GM18858 (cell line): ENCODE measurements at regions not wholly inside any gene's neighbourhood (a gene's known extent, or its start where the extent isn't known, plus 50 kb on each side); places are given as distances from the start of the nearest gene placed in this dataset.

ENCODE experiments used
- ATAC-seq: cut with Tn5 transposase; IDR thresholded peaks from one replicate; pipeline ENCODE4 v1.9.1; 2021; ENCODE audit not compliant: unreplicated experiment

- ATAC-seq: no peak
Measured at GRCh38 chrX:11039926-11040325, 71.2 kb upstream of the HCCS start.

GRCh38 chrX:11040405-11040804, 70.7 kb upstream of the HCCS start:
- ATAC-seq: no peak

GRCh38 chrX:11040996-11041395, 70.1 kb upstream of the HCCS start:
- ATAC-seq: no peak

- ATAC-seq: no peak
Measured at GRCh38 chrX:11050013-11050412, 61.1 kb upstream of the HCCS start.

- no peak for ATAC-seq
Measured at GRCh38 chrX:11053351-11053750, 57.8 kb upstream of the HCCS start.

- no peak for ATAC-seq
Measured at GRCh38 chrX:11056322-11057176, 54.6 kb upstream of the HCCS start.

GRCh38 chrX:11059933-11060332, 51.2 kb upstream of the HCCS start:
- ATAC-seq: no peak
